Panc1 (cell line): ENCODE measurements at regions not wholly inside any gene's neighbourhood (a gene's known extent, or its start where the extent isn't known, plus 50 kb on each side); places are given as distances from the start of the nearest gene placed in this dataset.

Source experiments
- ATAC-seq: fragments of 200-7000 bp; cut with Tn5 transposase; 2 replicates; pipeline ENCODE4 v1.9.1; 2020; ENCODE audit warnings: mild to moderate bottlenecking, moderate library complexity
- BruUV-seq: library from RNA; stranded (reverse); fragments of 400-500 nt; replicated peaks from 2 replicates; lab custom pipeline; 2021; lab: Mats Ljungman, UMichigan
- CTCF ChIA-PET: fragments of 300-600 bp; sonication (Branson Sonifier 250); formaldehyde crosslinking; loops from one replicate; lab custom pipeline; 2022; ENCODE audit warnings: antibody characterized with exemption; lab: Charles Lee
- POLR2A ChIA-PET: fragments of 300-600 bp; sonication (Branson Sonifier 250); formaldehyde crosslinking; loops from one replicate; lab custom pipeline; 2022; ENCODE audit warnings: antibody characterized with exemption; lab: Charles Lee
- DNase-seq: peaks from one replicate; pipeline ENCODE4 v3.0.0-alpha.2; 2010; ENCODE audit warnings: low read depth, low spot score
- H3K27ac ChIP-seq: 2 replicates; pipeline ENCODE4 v1.5.1; 2011; ENCODE audit warnings: mild to moderate bottlenecking, low read length, inconsistent platforms
- H3K27me3 ChIP-seq: fragments of 200-500 bp; sonication (Bioruptor generic); 2 replicates; pipeline ENCODE4 v1.6.0; 2014; ENCODE audit warnings: low read length, inconsistent platforms; ENCODE audit not compliant: control insufficient read depth, insufficient read depth
- H3K36me3 ChIP-seq: fragments of 200-500 bp; sonication (Bioruptor generic); 2 replicates; pipeline ENCODE4 v1.5.1; 2014; ENCODE audit warnings: inconsistent platforms, mild to moderate bottlenecking, low read length, moderate library complexity; ENCODE audit not compliant: control insufficient read depth, insufficient read depth
- H3K4me1 ChIP-seq: 2 replicates; pipeline ENCODE4 v1.5.1; 2011; ENCODE audit warnings: inconsistent platforms, mild to moderate bottlenecking, low read length, moderate library complexity; ENCODE audit not compliant: control insufficient read depth, insufficient read depth
- H3K4me3 ChIP-seq, 2 experiments: 2 replicates each; pipeline ENCODE4 v1.5.1; 2011 to 2012; ENCODE audit warnings: low read depth in 2 of 2, low read length in 2 of 2, mild to moderate bottlenecking in 2 of 2, inconsistent platforms in 1 of 2, moderate library complexity in 1 of 2
- H3K9me3 ChIP-seq: fragments of 200-500 bp; sonication (Bioruptor generic); 2 replicates; pipeline ENCODE4 v1.5.1; 2014; ENCODE audit warnings: low read depth, mild to moderate bottlenecking, inconsistent platforms, low read length, moderate library complexity; ENCODE audit not compliant: control insufficient read depth, insufficient read depth
- CTCF ChIP-seq: fragments of 450-650 bp; IDR thresholded peaks from 2 replicates; pipeline ENCODE4 v1.5.1; 2017; ENCODE audit warnings: mild to moderate bottlenecking
- POLR2AphosphoS5 ChIP-seq: IDR thresholded peaks from 2 replicates; pipeline ENCODE4 v1.6.1; 2012; ENCODE audit warnings: mild to moderate bottlenecking, low read depth, low read length, moderate library complexity
- SIN3A ChIP-seq: IDR thresholded peaks from 2 replicates; pipeline ENCODE4 v1.6.1; 2012; ENCODE audit warnings: low read depth, mild to moderate bottlenecking, low read length, moderate library complexity, borderline replicate concordance; ENCODE audit not compliant: insufficient read depth
- TCF7L2 ChIP-seq: IDR thresholded peaks from 2 replicates; pipeline ENCODE4 v1.6.1; 2011; ENCODE audit warnings: mild to moderate bottlenecking, low read depth, low read length, inconsistent platforms
- in situ Hi-C: cut with HindIII; loops from 2 replicates; pipeline ENCODE4 v1.10.0; 2016; ENCODE audit warnings: low sequenced_read_pairs, low pct_unique_long_range_greater_than_20kb
- intact Hi-C: fragments of 100-400 bp; cut with micrococcal nuclease; formaldehyde crosslinking; loops from one replicate; pipeline ENCODE4 v1.10.0; 2022; ENCODE audit not compliant: unreplicated experiment
- TF ChIP-seq, protein P1 (sequence below), 2 experiments: IDR thresholded peaks; 2 replicates each; pipeline ENCODE4 v1.6.1; 2011 to 2012; ENCODE audit warnings: low read depth in 2 of 2, control low read depth in 1 of 2, low read length in 1 of 2, mild to moderate bottlenecking in 1 of 2, moderate library complexity in 1 of 2; ENCODE audit not compliant: insufficient read depth in 1 of 2

DNA sequence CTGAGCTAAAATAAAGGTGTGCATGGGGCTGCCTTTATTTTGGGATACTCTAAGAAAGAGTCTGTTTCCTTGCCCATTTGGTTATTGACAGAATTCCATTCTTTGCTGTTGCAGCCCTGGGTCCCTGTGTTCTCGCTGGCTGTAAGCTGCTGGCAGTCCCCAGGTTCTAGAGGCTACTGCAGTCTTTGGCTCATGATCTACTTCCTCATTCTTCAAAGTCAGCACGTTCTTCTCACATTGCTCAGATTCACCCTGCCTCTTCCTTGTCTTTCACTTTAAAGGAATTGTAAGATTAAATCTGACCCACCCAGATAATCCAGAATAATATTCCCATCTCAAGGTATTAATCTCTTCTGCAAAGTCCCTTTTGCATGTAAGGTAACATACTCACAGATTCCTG, 620.3 kb downstream of the CCSER2 start:
- BruUV-seq, result no TSS peak
- intact Hi-C loops (no loop called here), in situ Hi-C loops (no loop called here)
- DNase-seq (no peak), ATAC-seq (no peak)
- Histone ChIP-seq H3K9me3 (no peaks in the 10 kb centered on the region), H3K27me3 (no peaks in the 10 kb centered on the region), H3K4me3 (no peak overlapping the region), H3K4me1 (no peaks in the 10 kb centered on the region), H3K27ac (no peak overlapping the region), H3K36me3 (no peaks in the 10 kb centered on the region)
- POLR2A ChIA-PET, result no interaction called here
- CTCF ChIA-PET, result no interaction called here
- no peak for TF ChIP-seq CTCF

DNA sequence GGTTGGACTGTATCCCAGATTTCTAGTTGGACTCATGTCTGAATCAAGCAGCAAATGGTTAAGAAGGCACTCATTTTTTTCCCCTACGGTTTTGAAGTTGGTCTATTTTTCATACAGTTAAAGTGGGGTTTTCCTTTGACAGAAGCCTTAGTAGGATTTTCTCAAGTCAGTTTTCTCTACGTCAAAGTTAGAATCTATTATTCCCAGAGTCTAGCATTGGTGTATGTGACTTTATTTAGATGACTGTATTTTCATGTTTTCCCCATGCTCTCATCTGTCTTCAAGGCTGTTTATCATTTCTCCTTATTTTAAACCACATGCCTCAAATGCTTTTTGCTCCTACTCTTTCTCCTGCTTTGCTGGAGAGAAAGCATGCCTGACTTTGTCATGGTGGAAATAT, 623.2 kb downstream of the CCSER2 start:
- ChIA-PET POLR2A (no interaction called here), CTCF (no interaction called here)
- H3K27me3 ChIP-seq, result no peaks in the 10 kb centered on the region
- in situ Hi-C loops (no loop called here), intact Hi-C loops (no loop called here)
- H3K36me3 ChIP-seq, result no peaks in the 10 kb centered on the region
- H3K9me3 ChIP-seq, result no peaks in the 10 kb centered on the region
- no peaks in the 10 kb centered on the region for H3K4me1 ChIP-seq
- H3K4me3 ChIP-seq, result no peak overlapping the region
- no peak overlapping the region for H3K27ac ChIP-seq
- DNase-seq, result no peak
- TF ChIP-seq POLR2AphosphoS5, result no peak
- TF ChIP-seq SIN3A, result no peak
- no peak for TF ChIP-seq TCF7L2
- TF ChIP-seq, protein P1, sequence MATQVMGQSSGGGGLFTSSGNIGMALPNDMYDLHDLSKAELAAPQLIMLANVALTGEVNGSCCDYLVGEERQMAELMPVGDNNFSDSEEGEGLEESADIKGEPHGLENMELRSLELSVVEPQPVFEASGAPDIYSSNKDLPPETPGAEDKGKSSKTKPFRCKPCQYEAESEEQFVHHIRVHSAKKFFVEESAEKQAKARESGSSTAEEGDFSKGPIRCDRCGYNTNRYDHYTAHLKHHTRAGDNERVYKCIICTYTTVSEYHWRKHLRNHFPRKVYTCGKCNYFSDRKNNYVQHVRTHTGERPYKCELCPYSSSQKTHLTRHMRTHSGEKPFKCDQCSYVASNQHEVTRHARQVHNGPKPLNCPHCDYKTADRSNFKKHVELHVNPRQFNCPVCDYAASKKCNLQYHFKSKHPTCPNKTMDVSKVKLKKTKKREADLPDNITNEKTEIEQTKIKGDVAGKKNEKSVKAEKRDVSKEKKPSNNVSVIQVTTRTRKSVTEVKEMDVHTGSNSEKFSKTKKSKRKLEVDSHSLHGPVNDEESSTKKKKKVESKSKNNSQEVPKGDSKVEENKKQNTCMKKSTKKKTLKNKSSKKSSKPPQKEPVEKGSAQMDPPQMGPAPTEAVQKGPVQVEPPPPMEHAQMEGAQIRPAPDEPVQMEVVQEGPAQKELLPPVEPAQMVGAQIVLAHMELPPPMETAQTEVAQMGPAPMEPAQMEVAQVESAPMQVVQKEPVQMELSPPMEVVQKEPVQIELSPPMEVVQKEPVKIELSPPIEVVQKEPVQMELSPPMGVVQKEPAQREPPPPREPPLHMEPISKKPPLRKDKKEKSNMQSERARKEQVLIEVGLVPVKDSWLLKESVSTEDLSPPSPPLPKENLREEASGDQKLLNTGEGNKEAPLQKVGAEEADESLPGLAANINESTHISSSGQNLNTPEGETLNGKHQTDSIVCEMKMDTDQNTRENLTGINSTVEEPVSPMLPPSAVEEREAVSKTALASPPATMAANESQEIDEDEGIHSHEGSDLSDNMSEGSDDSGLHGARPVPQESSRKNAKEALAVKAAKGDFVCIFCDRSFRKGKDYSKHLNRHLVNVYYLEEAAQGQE (IDR thresholded peaks at IDR 0.05; ENCODE audit: insufficient read depth in 1 of 2, low read depth in 2 of 2, low read length in 1 of 2), result no peak
- no peak for TF ChIP-seq CTCF
- no peak for ATAC-seq
- BruUV-seq, result no TSS peak

GRCh38 chr10:84957427-84957826, 629.0 kb downstream of the CCSER2 start:
- BruUV-seq, result no TSS peak
- DNase-seq (no peak), ATAC-seq (no peak)
- in situ Hi-C loops (no loop called here), intact Hi-C loops (no loop called here)
- Histone ChIP-seq H3K4me3 (no peak overlapping the region), H3K27ac (no peak overlapping the region), H3K4me1 (no peaks in the 10 kb centered on the region), H3K36me3 (no peaks in the 10 kb centered on the region), H3K9me3 (no peaks in the 10 kb centered on the region), H3K27me3 (no peaks in the 10 kb centered on the region)
- ChIA-PET POLR2A (no interaction called here), CTCF (no interaction called here)
- TF ChIP-seq CTCF (no peak), TCF7L2 (no peak)
- TF ChIP-seq, protein P1 (IDR thresholded peaks at IDR 0.05; ENCODE audit: insufficient read depth in 1 of 2, low read depth in 2 of 2, low read length in 1 of 2), result no peak
